ENCODE measurements at regions not wholly inside any gene's neighbourhood (a gene's known extent, or its start where the extent isn't known, plus 50 kb on each side); places are given as distances from the start of the nearest gene placed in this dataset.

- Histone ChIP-seq H3K9me3 (ENCODE audit: low read length) (no peaks in the 10 kb centered on the region), H4K20me1 (ENCODE audit: low read length) (no peaks in the 10 kb centered on the region), H3K9ac (ENCODE audit: low read length) (no peak overlapping the region), H3K4me2 (ENCODE audit: low read length) (no peak overlapping the region), H3K4me3 (ENCODE audit: low read length) (no peak overlapping the region), H3K9me2 (replicated peaks; ENCODE audit: low read length) (no peaks in the 10 kb centered on the region), H3K27me3 (ENCODE audit: low read length) (peaks cover 97% of the 10 kb centered on the region), H2AFZ (ENCODE audit: low read length) (no peak overlapping the region), H3K4me1 (ENCODE audit: insufficient read depth, low read length) (no peaks in the 10 kb centered on the region), H3K27ac (ENCODE audit: low read length) (no peak overlapping the region), H3K79me2 (ENCODE audit: low read length) (no peaks in the 10 kb centered on the region), H3K36me3 (ENCODE audit: low read depth, low read length) (no peaks in the 10 kb centered on the region), H3F3A (ENCODE audit: low read length, unreplicated experiment) (no peaks in the 10 kb centered on the region)
- DNase-seq (no peak), ATAC-seq (no peak)
- CTCF ChIA-PET = no interaction called here
- POLR2A ChIA-PET (ENCODE audit: unreplicated experiment) = no interaction called here
- BruUV-seq (replicated peaks) = no TSS peak
- intact Hi-C loops (cut with micrococcal nuclease) = no loop called here
- TF ChIP-seq, protein P1, sequence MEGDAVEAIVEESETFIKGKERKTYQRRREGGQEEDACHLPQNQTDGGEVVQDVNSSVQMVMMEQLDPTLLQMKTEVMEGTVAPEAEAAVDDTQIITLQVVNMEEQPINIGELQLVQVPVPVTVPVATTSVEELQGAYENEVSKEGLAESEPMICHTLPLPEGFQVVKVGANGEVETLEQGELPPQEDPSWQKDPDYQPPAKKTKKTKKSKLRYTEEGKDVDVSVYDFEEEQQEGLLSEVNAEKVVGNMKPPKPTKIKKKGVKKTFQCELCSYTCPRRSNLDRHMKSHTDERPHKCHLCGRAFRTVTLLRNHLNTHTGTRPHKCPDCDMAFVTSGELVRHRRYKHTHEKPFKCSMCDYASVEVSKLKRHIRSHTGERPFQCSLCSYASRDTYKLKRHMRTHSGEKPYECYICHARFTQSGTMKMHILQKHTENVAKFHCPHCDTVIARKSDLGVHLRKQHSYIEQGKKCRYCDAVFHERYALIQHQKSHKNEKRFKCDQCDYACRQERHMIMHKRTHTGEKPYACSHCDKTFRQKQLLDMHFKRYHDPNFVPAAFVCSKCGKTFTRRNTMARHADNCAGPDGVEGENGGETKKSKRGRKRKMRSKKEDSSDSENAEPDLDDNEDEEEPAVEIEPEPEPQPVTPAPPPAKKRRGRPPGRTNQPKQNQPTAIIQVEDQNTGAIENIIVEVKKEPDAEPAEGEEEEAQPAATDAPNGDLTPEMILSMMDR (conservative IDR thresholded peaks at IDR 0.05; ENCODE audit: low read depth, low read length) = no peak
- TF ChIP-seq EZH2phosphoT487 (IDR thresholded peaks at IDR 0.05; ENCODE audit: borderline replicate concordance, low read length) = no peak
- TF ChIP-seq EZH2 (IDR thresholded peaks at IDR 0.05; ENCODE audit: low read length, unreplicated experiment) = no peak
Observed at GRCh38 chr17:79219208-79219935, 144.7 kb downstream of the ENGASE start.

DNA sequence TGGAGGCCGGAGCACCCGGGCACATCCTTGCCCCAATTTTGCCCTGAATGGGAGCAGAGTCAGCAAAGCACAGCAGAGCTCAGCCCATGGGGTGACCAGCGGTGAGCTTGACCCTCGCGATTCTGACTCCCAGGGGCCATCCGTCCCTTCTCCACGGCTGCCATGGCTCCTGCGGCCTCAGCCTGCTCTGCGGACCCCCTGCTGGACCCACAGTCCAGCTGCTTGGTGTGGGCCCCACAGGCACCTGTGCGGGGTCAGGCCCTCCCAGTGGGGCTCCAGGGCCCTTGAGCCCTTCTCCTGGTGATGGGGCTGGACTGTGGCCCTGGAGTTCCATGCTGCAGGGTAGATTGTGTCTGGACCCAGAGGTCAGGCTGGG is 144.2 kb downstream of the ENGASE start:
- intact Hi-C loops (cut with micrococcal nuclease) = no loop called here
- Histone ChIP-seq H3K9ac (ENCODE audit: low read length) (no peak overlapping the region), H3K4me1 (ENCODE audit: insufficient read depth, low read length) (no peaks in the 10 kb centered on the region), H3K4me3 (ENCODE audit: low read length) (no peak overlapping the region), H3K9me3 (ENCODE audit: low read length) (no peaks in the 10 kb centered on the region), H3K27ac (ENCODE audit: low read length) (no peak overlapping the region), H3K36me3 (ENCODE audit: low read depth, low read length) (no peaks in the 10 kb centered on the region), H3K9me2 (replicated peaks; ENCODE audit: low read length) (no peaks in the 10 kb centered on the region), H2AFZ (ENCODE audit: low read length) (no peak overlapping the region), H3K79me2 (ENCODE audit: low read length) (no peaks in the 10 kb centered on the region), H3K4me2 (ENCODE audit: low read length) (no peak overlapping the region), H3F3A (ENCODE audit: low read length, unreplicated experiment) (no peaks in the 10 kb centered on the region), H3K27me3 (ENCODE audit: low read length) (peaks cover 97% of the 10 kb centered on the region), H4K20me1 (ENCODE audit: low read length) (no peaks in the 10 kb centered on the region)
- ChIA-PET CTCF (no interaction called here), POLR2A (ENCODE audit: unreplicated experiment) (no interaction called here)
- ATAC-seq (no peak), DNase-seq (no peak)
- TF ChIP-seq EZH2 (IDR thresholded peaks at IDR 0.05; ENCODE audit: low read length, unreplicated experiment) = no peak
- TF ChIP-seq, protein P1 (conservative IDR thresholded peaks at IDR 0.05; ENCODE audit: low read depth, low read length) = no peak
- TF ChIP-seq EZH2phosphoT487 (IDR thresholded peaks at IDR 0.05; ENCODE audit: borderline replicate concordance, low read length) = no peak
- no TSS peak for BruUV-seq (replicated peaks)

- ChIA-PET CTCF (interaction anchor here (0.6 kb wide), 1 partner anchor 169 kb away, joined by 3 read pairs; no protein-coding TSS in a partner anchor), POLR2A (ENCODE audit: unreplicated experiment) (no interaction called here)
- Histone ChIP-seq H3K27ac (ENCODE audit: low read length) (no peak overlapping the region), H3K9me2 (replicated peaks; ENCODE audit: low read length) (no peaks in the 10 kb centered on the region), H3K9ac (ENCODE audit: low read length) (no peak overlapping the region), H3K4me2 (ENCODE audit: low read length) (no peak overlapping the region), H2AFZ (ENCODE audit: low read length) (no peak overlapping the region), H3K79me2 (ENCODE audit: low read length) (no peaks in the 10 kb centered on the region), H3K27me3 (ENCODE audit: low read length) (peaks cover 97% of the 10 kb centered on the region), H3K4me3 (ENCODE audit: low read length) (no peak overlapping the region), H3K4me1 (ENCODE audit: insufficient read depth, low read length) (no peaks in the 10 kb centered on the region), H3K9me3 (ENCODE audit: low read length) (no peaks in the 10 kb centered on the region), H4K20me1 (ENCODE audit: low read length) (no peaks in the 10 kb centered on the region), H3F3A (ENCODE audit: low read length, unreplicated experiment) (no peaks in the 10 kb centered on the region), H3K36me3 (ENCODE audit: low read depth, low read length) (no peaks in the 10 kb centered on the region)
- intact Hi-C loops (cut with micrococcal nuclease) = no loop called here
- no TSS peak for BruUV-seq (replicated peaks)
- DNase-seq (no peak), ATAC-seq (no peak)
- no peak for TF ChIP-seq EZH2 (IDR thresholded peaks at IDR 0.05; ENCODE audit: low read length, unreplicated experiment)
- TF ChIP-seq, protein P1 (conservative IDR thresholded peaks at IDR 0.05; ENCODE audit: low read depth, low read length) = no peak
- no peak for TF ChIP-seq EZH2phosphoT487 (IDR thresholded peaks at IDR 0.05; ENCODE audit: borderline replicate concordance, low read length)
Observed at GRCh38 chr17:79218175-79218824, 143.7 kb downstream of the ENGASE start.
